Glomerular visceral epithelial cell (primary cell): ENCODE measurements at regions not wholly inside any gene's neighbourhood (a gene's known extent, or its start where the extent isn't known, plus 50 kb on each side); places are given as distances from the start of the nearest gene placed in this dataset.

Source experiments
- DNase-seq: peaks from one replicate; pipeline ENCODE4 v3.0.0-alpha.2; 2016; ENCODE audit errors: extremely low spot score

GRCh38 chr15:96243701-96244100, 86.8 kb upstream of the NR2F2 start:
- DNase-seq: no peak

GRCh38 chr15:96245252-96245651, 85.2 kb upstream of the NR2F2 start:
- no peak for DNase-seq

GRCh38 chr15:96246057-96246456, 84.4 kb upstream of the NR2F2 start:
- peak; percentile 38 for DNase-seq

- no peak for DNase-seq
These were observed 82.7 kb upstream of the NR2F2 start for GRCh38 chr15:96247621-96248305.

GRCh38 chr15:96252148-96252547, 78.4 kb upstream of the NR2F2 start:
- peak; percentile 93 for DNase-seq

GRCh38 chr15:96253006-96253747, 77.3 kb upstream of the NR2F2 start:
- no peak for DNase-seq

GRCh38 chr15:96254173-96254572, 76.3 kb upstream of the NR2F2 start:
- DNase-seq: no peak

- no peak for DNase-seq
These were observed 74.9 kb upstream of the NR2F2 start for GRCh38 chr15:96255599-96255998.

GRCh38 chr15:96261575-96262034, 68.9 kb upstream of the NR2F2 start:
- DNase-seq: peak; percentile 59

- no peak for DNase-seq
These were observed 68.4 kb upstream of the NR2F2 start for GRCh38 chr15:96262097-96262496.

GRCh38 chr15:96262549-96263489, 67.7 kb upstream of the NR2F2 start:
- DNase-seq: no peak

GRCh38 chr15:96264351-96264798, 66.1 kb upstream of the NR2F2 start:
- no peak for DNase-seq

GRCh38 chr15:96264801-96265515, 65.5 kb upstream of the NR2F2 start:
- peak; percentile 41 for DNase-seq

GRCh38 chr15:96266456-96266855, 64.0 kb upstream of the NR2F2 start:
- no peak for DNase-seq

GRCh38 chr15:96267463-96267862, 63.0 kb upstream of the NR2F2 start:
- DNase-seq: no peak

- DNase-seq: peak; percentile 43
These were observed 61.9 kb upstream of the NR2F2 start for GRCh38 chr15:96268442-96269204.

- DNase-seq: peak; percentile 62
These were observed 59.8 kb upstream of the NR2F2 start for GRCh38 chr15:96270581-96271172.

- no peak for DNase-seq
These were observed 58.1 kb upstream of the NR2F2 start for GRCh38 chr15:96272427-96272826.

- DNase-seq: peak; percentile 98
These were observed 57.0 kb upstream of the NR2F2 start for GRCh38 chr15:96273317-96274086.

GRCh38 chr15:96274087-96274440, 56.4 kb upstream of the NR2F2 start:
- no peak for DNase-seq
